ENCODE measurements at regions not wholly inside any gene's neighbourhood (a gene's known extent, or its start where the extent isn't known, plus 50 kb on each side); places are given as distances from the start of the nearest gene placed in this dataset.

GRCh38 chr15:85956532-85957275 lies 123.0 kb upstream of the AGBL1 start:
- TF ChIP-seq CTCF (IDR thresholded peaks at IDR 0.05) (no peak), POLR2A (IDR thresholded peaks at IDR 0.05) (no peak)
